Astrocyte (in vitro differentiated cells and primary cell): ENCODE measurements at regions not wholly inside any gene's neighbourhood (a gene's known extent, or its start where the extent isn't known, plus 50 kb on each side); places are given as distances from the start of the nearest gene placed in this dataset.

Experiments used
- DNase-seq: peaks from one replicate; pipeline ENCODE4 v3.0.0-alpha.2; 2010; ENCODE audit warnings: low read depth
- FAIRE-seq: peaks from 2 replicates; lab custom pipeline; 2011; peaks lifted over from hg19 to GRCh38; lab: Jason Lieb, UNC
- H2AFZ ChIP-seq: 2 replicates; pipeline ENCODE4 v1.6.0; 2012; ENCODE audit warnings: low read depth, low read length, inconsistent platforms
- H3K27ac ChIP-seq: 2 replicates; pipeline ENCODE4 v1.5.1; 2011; ENCODE audit warnings: low read depth, low read length, inconsistent platforms
- H3K27me3 ChIP-seq: 2 replicates; pipeline ENCODE4 v1.6.0; 2011; ENCODE audit warnings: low read length, inconsistent platforms; ENCODE audit not compliant: insufficient read depth
- H3K36me3 ChIP-seq: 2 replicates; pipeline ENCODE4 v1.5.1; 2011; ENCODE audit warnings: low read length, inconsistent platforms; ENCODE audit not compliant: insufficient read depth
- H3K4me1 ChIP-seq: 2 replicates; pipeline ENCODE4 v1.5.1; 2011; ENCODE audit warnings: low read length, inconsistent platforms; ENCODE audit not compliant: insufficient read depth
- H3K4me2 ChIP-seq: 2 replicates; pipeline ENCODE4 v1.6.0; 2012; ENCODE audit warnings: low read length, inconsistent platforms
- H3K4me3 ChIP-seq: 2 replicates; pipeline ENCODE4 v1.5.1; 2011; ENCODE audit warnings: low read depth, mild to moderate bottlenecking, low read length, inconsistent platforms; ENCODE audit not compliant: insufficient read depth
- H3K79me2 ChIP-seq: 2 replicates; pipeline ENCODE4 v1.6.0; 2012; ENCODE audit warnings: mild to moderate bottlenecking, low read length, inconsistent platforms; ENCODE audit not compliant: insufficient read depth
- H3K9ac ChIP-seq: 2 replicates; pipeline ENCODE4 v1.6.0; 2012; ENCODE audit warnings: mild to moderate bottlenecking, low read length, inconsistent platforms
- H3K9me3 ChIP-seq: 2 replicates; pipeline ENCODE4 v1.5.1; 2012; ENCODE audit warnings: low read depth, mild to moderate bottlenecking, low read length, inconsistent platforms; ENCODE audit not compliant: insufficient read depth
- H4K20me1 ChIP-seq: 2 replicates; pipeline ENCODE4 v1.6.0; 2012; ENCODE audit warnings: low read length, inconsistent platforms; ENCODE audit not compliant: insufficient read depth
- H3K27ac Mint-ChIP-seq: one replicate; pipeline ENCODE4 v1.8.0; 2021; ENCODE audit warnings: mild to moderate bottlenecking, mixed read lengths; ENCODE audit not compliant: unreplicated experiment
- H3K27me3 Mint-ChIP-seq: one replicate; pipeline ENCODE4 v1.8.0; 2021; ENCODE audit warnings: low read depth, mixed read lengths; ENCODE audit not compliant: unreplicated experiment
- H3K36me3 Mint-ChIP-seq: one replicate; pipeline ENCODE4 v1.8.0; 2021; ENCODE audit warnings: low read depth, mixed read lengths; ENCODE audit not compliant: unreplicated experiment
- H3K4me1 Mint-ChIP-seq: one replicate; pipeline ENCODE4 v1.8.0; 2021; ENCODE audit warnings: low read depth, mixed read lengths; ENCODE audit not compliant: unreplicated experiment
- H3K4me3 Mint-ChIP-seq: one replicate; pipeline ENCODE4 v1.8.0; 2021; ENCODE audit warnings: mild to moderate bottlenecking, moderate library complexity, mixed read lengths; ENCODE audit not compliant: unreplicated experiment
- H3K9me3 Mint-ChIP-seq: one replicate; pipeline ENCODE4 v1.8.0; 2021; ENCODE audit warnings: mild to moderate bottlenecking, mixed read lengths; ENCODE audit not compliant: unreplicated experiment
- EZH2 ChIP-seq: IDR thresholded peaks from 2 replicates; pipeline ENCODE4 v1.6.1; 2012; ENCODE audit warnings: mild to moderate bottlenecking, low read length, inconsistent platforms; ENCODE audit not compliant: insufficient read depth
- TF ChIP-seq, protein P1 (sequence below): IDR thresholded peaks from 2 replicates; pipeline ENCODE4 v1.5.1; 2011; ENCODE audit warnings: low read depth, mild to moderate bottlenecking, inconsistent platforms, low read length, moderate library complexity; ENCODE audit not compliant: insufficient read depth

- FAIRE-seq = no peak
- H3K4me1 ChIP-seq = peaks cover 84% of the 10 kb centered on the region
- no peak overlapping the region for H3K4me3 Mint-ChIP-seq
These were observed 84.7 kb downstream of the CDC42EP3 start for GRCh38 chr2:37586663-37587317.

DNA sequence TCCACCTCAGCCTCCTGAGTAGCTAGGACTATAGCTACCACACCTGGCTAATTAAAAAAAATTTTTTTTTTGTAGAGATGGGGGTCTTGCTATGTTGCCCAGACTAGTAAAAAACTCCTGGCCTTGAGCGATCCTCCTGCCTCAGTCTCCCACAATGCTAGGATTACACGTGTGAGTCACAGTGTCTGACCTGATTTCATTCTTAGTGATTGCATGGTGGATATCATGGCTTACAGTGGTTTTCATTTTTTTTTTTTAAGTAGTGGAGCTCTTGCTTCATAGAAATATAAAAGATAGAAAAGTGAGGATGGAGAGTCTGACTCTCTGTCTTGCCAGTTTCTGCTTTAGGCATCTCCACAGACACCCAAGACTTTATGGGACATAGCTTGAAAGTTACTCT, 83.6 kb downstream of the CDC42EP3 start:
- Mint-ChIP-seq H3K4me3 (no peak overlapping the region), H3K27me3 (no peaks in the 10 kb centered on the region), H3K27ac (peak overlapping the region; percentile 83), H3K9me3 (no peaks in the 10 kb centered on the region), H3K36me3 (no peaks in the 10 kb centered on the region), H3K4me1 (peaks cover 77% of the 10 kb centered on the region)
- H3K4me1 ChIP-seq = peaks cover 79% of the 10 kb centered on the region
- H4K20me1 ChIP-seq = no peaks in the 10 kb centered on the region
- H3K79me2 ChIP-seq = no peaks in the 10 kb centered on the region
- no peak overlapping the region for H3K4me2 ChIP-seq
- H3K27ac ChIP-seq = no peak overlapping the region
- no peaks in the 10 kb centered on the region for H3K36me3 ChIP-seq
- H3K27me3 ChIP-seq = no peaks in the 10 kb centered on the region
- DNase-seq (no peak), FAIRE-seq (no peak)
- no peak for TF ChIP-seq EZH2
- TF ChIP-seq, protein P1, sequence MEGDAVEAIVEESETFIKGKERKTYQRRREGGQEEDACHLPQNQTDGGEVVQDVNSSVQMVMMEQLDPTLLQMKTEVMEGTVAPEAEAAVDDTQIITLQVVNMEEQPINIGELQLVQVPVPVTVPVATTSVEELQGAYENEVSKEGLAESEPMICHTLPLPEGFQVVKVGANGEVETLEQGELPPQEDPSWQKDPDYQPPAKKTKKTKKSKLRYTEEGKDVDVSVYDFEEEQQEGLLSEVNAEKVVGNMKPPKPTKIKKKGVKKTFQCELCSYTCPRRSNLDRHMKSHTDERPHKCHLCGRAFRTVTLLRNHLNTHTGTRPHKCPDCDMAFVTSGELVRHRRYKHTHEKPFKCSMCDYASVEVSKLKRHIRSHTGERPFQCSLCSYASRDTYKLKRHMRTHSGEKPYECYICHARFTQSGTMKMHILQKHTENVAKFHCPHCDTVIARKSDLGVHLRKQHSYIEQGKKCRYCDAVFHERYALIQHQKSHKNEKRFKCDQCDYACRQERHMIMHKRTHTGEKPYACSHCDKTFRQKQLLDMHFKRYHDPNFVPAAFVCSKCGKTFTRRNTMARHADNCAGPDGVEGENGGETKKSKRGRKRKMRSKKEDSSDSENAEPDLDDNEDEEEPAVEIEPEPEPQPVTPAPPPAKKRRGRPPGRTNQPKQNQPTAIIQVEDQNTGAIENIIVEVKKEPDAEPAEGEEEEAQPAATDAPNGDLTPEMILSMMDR = no peak
- H2AFZ ChIP-seq = no peak overlapping the region
- no peaks in the 10 kb centered on the region for H3K9me3 ChIP-seq
- H3K4me3 ChIP-seq = no peak overlapping the region
- H3K9ac ChIP-seq = no peak overlapping the region

More at GRCh38 chr2:37586663-37587317, 84.7 kb downstream of the CDC42EP3 start:
- no peaks in the 10 kb centered on the region for H3K36me3 ChIP-seq
- peak overlapping the region; percentile 62 for H3K9ac ChIP-seq
- H3K27me3 Mint-ChIP-seq = no peaks in the 10 kb centered on the region
- no peaks in the 10 kb centered on the region for H3K79me2 ChIP-seq
- H4K20me1 ChIP-seq = no peaks in the 10 kb centered on the region
- H3K4me2 ChIP-seq = peak overlapping the region; percentile 70
- H3K36me3 Mint-ChIP-seq = no peaks in the 10 kb centered on the region
- H3K9me3 Mint-ChIP-seq = no peaks in the 10 kb centered on the region
- H2AFZ ChIP-seq = no peak overlapping the region
- peak overlapping the region; percentile 83 for H3K27ac Mint-ChIP-seq
- no peak overlapping the region for H3K4me3 ChIP-seq
- TF ChIP-seq, protein P1 = no peak
- TF ChIP-seq EZH2 = no peak
- no peaks in the 10 kb centered on the region for H3K27me3 ChIP-seq
- no peak for DNase-seq
- no peaks in the 10 kb centered on the region for H3K9me3 ChIP-seq
- H3K27ac ChIP-seq = peak overlapping the region; percentile 90
- H3K4me1 Mint-ChIP-seq = peaks cover 81% of the 10 kb centered on the region

DNA sequence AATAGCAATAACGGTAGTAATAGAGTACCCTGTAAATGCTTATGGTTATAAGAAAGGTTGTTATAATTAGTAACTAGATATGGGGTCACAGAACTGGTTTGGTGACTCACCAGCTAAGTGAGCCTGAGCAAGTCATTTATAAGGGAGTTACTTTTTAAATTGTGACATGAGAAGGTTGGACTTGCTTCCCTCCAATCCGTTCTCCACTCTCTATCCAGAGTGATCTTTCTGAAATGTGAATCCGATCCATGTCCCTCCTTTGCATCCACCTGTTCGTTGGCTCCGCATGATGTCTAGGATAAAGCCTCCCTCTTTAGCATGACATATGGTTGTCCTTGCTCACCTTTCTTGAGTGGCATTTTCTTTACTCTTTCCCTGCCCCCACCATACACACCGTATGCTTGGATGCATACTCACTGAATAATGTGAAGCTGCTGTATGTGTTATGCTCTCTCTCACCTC, 83.1 kb downstream of the CDC42EP3 start:
- Mint-ChIP-seq H3K4me3 (no peak overlapping the region), H3K36me3 (no peaks in the 10 kb centered on the region), H3K27me3 (no peaks in the 10 kb centered on the region), H3K27ac (peak overlapping the region; percentile 83), H3K4me1 (peaks cover 72% of the 10 kb centered on the region), H3K9me3 (no peaks in the 10 kb centered on the region)
- H3K27ac ChIP-seq = peak overlapping the region; percentile 55
- peak; percentile 63 for DNase-seq
- no peaks in the 10 kb centered on the region for H3K79me2 ChIP-seq
- no peaks in the 10 kb centered on the region for H3K27me3 ChIP-seq
- FAIRE-seq = no peak
- no peak overlapping the region for H3K9ac ChIP-seq
- no peak overlapping the region for H2AFZ ChIP-seq
- H3K36me3 ChIP-seq = no peaks in the 10 kb centered on the region
- H3K4me2 ChIP-seq = peak overlapping the region; percentile 2
- H3K9me3 ChIP-seq = no peaks in the 10 kb centered on the region
- H3K4me1 ChIP-seq = peaks cover 73% of the 10 kb centered on the region
- H4K20me1 ChIP-seq = no peaks in the 10 kb centered on the region
- H3K4me3 ChIP-seq = no peak overlapping the region
- no peak for TF ChIP-seq EZH2
- TF ChIP-seq, protein P1 = no peak
